ENCODE measurements at regions not wholly inside any gene's neighbourhood (a gene's known extent, or its start where the extent isn't known, plus 50 kb on each side); places are given as distances from the start of the nearest gene placed in this dataset.

- no peak for ATAC-seq
- TF ChIP-seq, protein P1, sequence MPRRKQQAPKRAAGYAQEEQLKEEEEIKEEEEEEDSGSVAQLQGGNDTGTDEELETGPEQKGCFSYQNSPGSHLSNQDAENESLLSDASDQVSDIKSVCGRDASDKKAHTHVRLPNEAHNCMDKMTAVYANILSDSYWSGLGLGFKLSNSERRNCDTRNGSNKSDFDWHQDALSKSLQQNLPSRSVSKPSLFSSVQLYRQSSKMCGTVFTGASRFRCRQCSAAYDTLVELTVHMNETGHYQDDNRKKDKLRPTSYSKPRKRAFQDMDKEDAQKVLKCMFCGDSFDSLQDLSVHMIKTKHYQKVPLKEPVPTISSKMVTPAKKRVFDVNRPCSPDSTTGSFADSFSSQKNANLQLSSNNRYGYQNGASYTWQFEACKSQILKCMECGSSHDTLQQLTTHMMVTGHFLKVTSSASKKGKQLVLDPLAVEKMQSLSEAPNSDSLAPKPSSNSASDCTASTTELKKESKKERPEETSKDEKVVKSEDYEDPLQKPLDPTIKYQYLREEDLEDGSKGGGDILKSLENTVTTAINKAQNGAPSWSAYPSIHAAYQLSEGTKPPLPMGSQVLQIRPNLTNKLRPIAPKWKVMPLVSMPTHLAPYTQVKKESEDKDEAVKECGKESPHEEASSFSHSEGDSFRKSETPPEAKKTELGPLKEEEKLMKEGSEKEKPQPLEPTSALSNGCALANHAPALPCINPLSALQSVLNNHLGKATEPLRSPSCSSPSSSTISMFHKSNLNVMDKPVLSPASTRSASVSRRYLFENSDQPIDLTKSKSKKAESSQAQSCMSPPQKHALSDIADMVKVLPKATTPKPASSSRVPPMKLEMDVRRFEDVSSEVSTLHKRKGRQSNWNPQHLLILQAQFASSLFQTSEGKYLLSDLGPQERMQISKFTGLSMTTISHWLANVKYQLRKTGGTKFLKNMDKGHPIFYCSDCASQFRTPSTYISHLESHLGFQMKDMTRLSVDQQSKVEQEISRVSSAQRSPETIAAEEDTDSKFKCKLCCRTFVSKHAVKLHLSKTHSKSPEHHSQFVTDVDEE (CRISPR knock-in tag; IDR thresholded peaks at IDR 0.05), result no peak
- TF ChIP-seq RARB (CRISPR knock-in tag; IDR thresholded peaks at IDR 0.05) (no peak), ZFP3 (CRISPR knock-in tag; IDR thresholded peaks at IDR 0.05) (no peak)
Measured at GRCh38 chrX:781224-782204, 150.9 kb downstream of the SHOX start.

DNA sequence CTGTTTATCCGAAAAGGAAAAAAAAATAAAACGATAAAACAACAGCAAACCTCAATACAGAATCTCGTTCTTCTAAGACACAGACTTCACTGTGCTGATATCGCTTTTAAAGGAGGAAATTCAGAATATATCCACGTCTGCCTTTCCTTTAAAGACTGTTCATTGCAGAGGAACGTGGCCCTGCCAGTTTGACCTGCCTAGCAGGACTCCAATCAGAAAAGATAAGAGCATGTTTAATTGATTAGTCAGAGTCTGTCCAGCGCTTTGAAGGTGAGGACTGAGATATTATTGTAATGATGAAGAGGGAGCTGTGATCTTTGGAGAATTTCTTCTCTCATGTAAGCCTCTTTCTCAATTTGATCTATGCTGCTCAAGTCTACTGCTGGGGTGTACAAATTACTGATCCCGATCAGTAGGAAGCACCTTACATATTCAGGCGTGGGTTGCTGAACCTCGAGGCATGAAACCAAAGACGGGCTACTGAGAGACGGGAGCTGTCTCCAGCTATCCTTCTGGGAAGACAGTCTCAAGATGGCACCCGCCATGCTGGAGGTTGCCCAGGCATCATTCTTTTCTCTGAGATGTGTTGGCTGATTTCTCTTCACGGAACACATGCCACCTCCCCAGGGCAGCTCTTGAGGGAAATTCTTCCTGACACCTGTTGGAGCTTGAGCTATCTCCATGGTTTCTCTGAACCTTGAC, 146.1 kb downstream of the SHOX start:
- no peak for ATAC-seq
- no peak for TF ChIP-seq ESRRG (CRISPR knock-in tag; IDR thresholded peaks at IDR 0.05)
- no peak for TF ChIP-seq OSR1 (CRISPR knock-in tag; IDR thresholded peaks at IDR 0.05)
- TF ChIP-seq SNAI2 (CRISPR knock-in tag; IDR thresholded peaks at IDR 0.05), result no peak
- no peak for TF ChIP-seq ZNF70 (CRISPR knock-in tag; IDR thresholded peaks at IDR 0.05)
- no peak for TF ChIP-seq ZNF8 (CRISPR knock-in tag; IDR thresholded peaks at IDR 0.05)
- TF ChIP-seq BACH2 (CRISPR knock-in tag; IDR thresholded peaks at IDR 0.05; ENCODE audit: borderline replicate concordance), result no peak
- no peak for TF ChIP-seq PPARA (CRISPR knock-in tag; IDR thresholded peaks at IDR 0.05; ENCODE audit: borderline replicate concordance)
- TF ChIP-seq CSDC2 (CRISPR knock-in tag; IDR thresholded peaks at IDR 0.05), result no peak
- TF ChIP-seq, protein P2, sequence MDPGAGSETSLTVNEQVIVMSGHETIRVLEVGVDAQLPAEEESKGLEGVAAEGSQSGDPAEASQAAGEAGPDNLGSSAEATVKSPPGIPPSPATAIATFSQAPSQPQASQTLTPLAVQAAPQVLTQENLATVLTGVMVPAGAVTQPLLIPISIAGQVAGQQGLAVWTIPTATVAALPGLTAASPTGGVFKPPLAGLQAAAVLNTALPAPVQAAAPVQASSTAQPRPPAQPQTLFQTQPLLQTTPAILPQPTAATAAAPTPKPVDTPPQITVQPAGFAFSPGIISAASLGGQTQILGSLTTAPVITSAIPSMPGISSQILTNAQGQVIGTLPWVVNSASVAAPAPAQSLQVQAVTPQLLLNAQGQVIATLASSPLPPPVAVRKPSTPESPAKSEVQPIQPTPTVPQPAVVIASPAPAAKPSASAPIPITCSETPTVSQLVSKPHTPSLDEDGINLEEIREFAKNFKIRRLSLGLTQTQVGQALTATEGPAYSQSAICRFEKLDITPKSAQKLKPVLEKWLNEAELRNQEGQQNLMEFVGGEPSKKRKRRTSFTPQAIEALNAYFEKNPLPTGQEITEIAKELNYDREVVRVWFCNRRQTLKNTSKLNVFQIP (CRISPR knock-in tag; IDR thresholded peaks at IDR 0.05; ENCODE audit: borderline replicate concordance, low read depth), result no peak
- no peak for TF ChIP-seq ZFP30 (CRISPR knock-in tag; IDR thresholded peaks at IDR 0.05)
- TF ChIP-seq ZC3H10 (CRISPR knock-in tag; IDR thresholded peaks at IDR 0.05), result no peak
- TF ChIP-seq RARB (CRISPR knock-in tag; IDR thresholded peaks at IDR 0.05), result no peak
- TF ChIP-seq, protein P3, sequence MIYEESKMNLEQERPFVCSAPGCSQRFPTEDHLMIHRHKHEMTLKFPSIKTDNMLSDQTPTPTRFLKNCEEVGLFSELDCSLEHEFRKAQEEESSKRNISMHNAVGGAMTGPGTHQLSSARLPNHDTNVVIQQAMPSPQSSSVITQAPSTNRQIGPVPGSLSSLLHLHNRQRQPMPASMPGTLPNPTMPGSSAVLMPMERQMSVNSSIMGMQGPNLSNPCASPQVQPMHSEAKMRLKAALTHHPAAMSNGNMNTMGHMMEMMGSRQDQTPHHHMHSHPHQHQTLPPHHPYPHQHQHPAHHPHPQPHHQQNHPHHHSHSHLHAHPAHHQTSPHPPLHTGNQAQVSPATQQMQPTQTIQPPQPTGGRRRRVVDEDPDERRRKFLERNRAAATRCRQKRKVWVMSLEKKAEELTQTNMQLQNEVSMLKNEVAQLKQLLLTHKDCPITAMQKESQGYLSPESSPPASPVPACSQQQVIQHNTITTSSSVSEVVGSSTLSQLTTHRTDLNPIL (CRISPR knock-in tag; IDR thresholded peaks at IDR 0.05; ENCODE audit: low read depth), result no peak
- TF ChIP-seq ZFP3 (CRISPR knock-in tag; IDR thresholded peaks at IDR 0.05), result no peak
- TF ChIP-seq, protein P4, sequence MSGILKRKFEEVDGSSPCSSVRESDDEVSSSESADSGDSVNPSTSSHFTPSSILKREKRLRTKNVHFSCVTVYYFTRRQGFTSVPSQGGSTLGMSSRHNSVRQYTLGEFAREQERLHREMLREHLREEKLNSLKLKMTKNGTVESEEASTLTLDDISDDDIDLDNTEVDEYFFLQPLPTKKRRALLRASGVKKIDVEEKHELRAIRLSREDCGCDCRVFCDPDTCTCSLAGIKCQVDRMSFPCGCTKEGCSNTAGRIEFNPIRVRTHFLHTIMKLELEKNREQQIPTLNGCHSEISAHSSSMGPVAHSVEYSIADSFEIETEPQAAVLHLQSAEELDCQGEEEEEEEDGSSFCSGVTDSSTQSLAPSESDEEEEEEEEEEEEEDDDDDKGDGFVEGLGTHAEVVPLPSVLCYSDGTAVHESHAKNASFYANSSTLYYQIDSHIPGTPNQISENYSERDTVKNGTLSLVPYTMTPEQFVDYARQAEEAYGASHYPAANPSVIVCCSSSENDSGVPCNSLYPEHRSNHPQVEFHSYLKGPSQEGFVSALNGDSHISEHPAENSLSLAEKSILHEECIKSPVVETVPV (CRISPR knock-in tag; IDR thresholded peaks at IDR 0.05), result no peak
- no peak for TF ChIP-seq ARNTL (CRISPR knock-in tag; IDR thresholded peaks at IDR 0.05; ENCODE audit: borderline replicate concordance, low read depth)
- TF ChIP-seq, protein P5, sequence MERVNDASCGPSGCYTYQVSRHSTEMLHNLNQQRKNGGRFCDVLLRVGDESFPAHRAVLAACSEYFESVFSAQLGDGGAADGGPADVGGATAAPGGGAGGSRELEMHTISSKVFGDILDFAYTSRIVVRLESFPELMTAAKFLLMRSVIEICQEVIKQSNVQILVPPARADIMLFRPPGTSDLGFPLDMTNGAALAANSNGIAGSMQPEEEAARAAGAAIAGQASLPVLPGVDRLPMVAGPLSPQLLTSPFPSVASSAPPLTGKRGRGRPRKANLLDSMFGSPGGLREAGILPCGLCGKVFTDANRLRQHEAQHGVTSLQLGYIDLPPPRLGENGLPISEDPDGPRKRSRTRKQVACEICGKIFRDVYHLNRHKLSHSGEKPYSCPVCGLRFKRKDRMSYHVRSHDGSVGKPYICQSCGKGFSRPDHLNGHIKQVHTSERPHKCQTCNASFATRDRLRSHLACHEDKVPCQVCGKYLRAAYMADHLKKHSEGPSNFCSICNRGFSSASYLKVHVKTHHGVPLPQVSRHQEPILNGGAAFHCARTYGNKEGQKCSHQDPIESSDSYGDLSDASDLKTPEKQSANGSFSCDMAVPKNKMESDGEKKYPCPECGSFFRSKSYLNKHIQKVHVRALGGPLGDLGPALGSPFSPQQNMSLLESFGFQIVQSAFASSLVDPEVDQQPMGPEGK (CRISPR knock-in tag; IDR thresholded peaks at IDR 0.05; ENCODE audit: borderline replicate concordance), result no peak
- no peak for TF ChIP-seq ZNF565 (CRISPR knock-in tag; conservative IDR thresholded peaks at IDR 0.05; ENCODE audit: low read depth)
- no peak for TF ChIP-seq GLIS3 (CRISPR knock-in tag; IDR thresholded peaks at IDR 0.05)
- TF ChIP-seq, protein P1 (CRISPR knock-in tag; IDR thresholded peaks at IDR 0.05), result no peak
